KMS-11 (cell line): ENCODE measurements at regions not wholly inside any gene's neighbourhood (a gene's known extent, or its start where the extent isn't known, plus 50 kb on each side); places are given as distances from the start of the nearest gene placed in this dataset.

Source experiments
- H2AFZ ChIP-seq: fragments of 200-600 bp; sonication (generic); 2 replicates; pipeline ENCODE4 v1.6.1; 2016; ENCODE audit warnings: antibody characterized with exemption, mixed run types, low read depth
- H3K27ac ChIP-seq: fragments of 200-600 bp; sonication (generic); 2 replicates; pipeline ENCODE4 v1.6.1; 2016; ENCODE audit warnings: mild to moderate bottlenecking, mixed run types
- H3K27me3 ChIP-seq: fragments of 200-600 bp; sonication (generic); 2 replicates; pipeline ENCODE4 v1.6.1; 2017; ENCODE audit warnings: mild to moderate bottlenecking, low read depth, mixed run types, moderate library complexity; ENCODE audit not compliant: insufficient read depth
- H3K36me3 ChIP-seq: fragments of 200-600 bp; sonication (generic); 2 replicates; pipeline ENCODE4 v1.6.1; 2017; ENCODE audit warnings: mild to moderate bottlenecking, mixed run types; ENCODE audit not compliant: insufficient read depth
- H3K4me1 ChIP-seq: fragments of 200-600 bp; sonication (generic); 2 replicates; pipeline ENCODE4 v1.6.1; 2016; ENCODE audit warnings: mild to moderate bottlenecking, low read depth, mixed run types; ENCODE audit not compliant: poor library complexity, severe bottlenecking
- H3K4me2 ChIP-seq: fragments of 200-600 bp; sonication (generic); 2 replicates; pipeline ENCODE4 v1.7.0; 2016; ENCODE audit warnings: mild to moderate bottlenecking, mixed run types
- H3K4me3 ChIP-seq: fragments of 200-600 bp; sonication (generic); IDR thresholded peaks from 2 replicates; pipeline ENCODE4 v1.6.1; 2017; ENCODE audit warnings: low read depth, low read length, mixed read lengths; ENCODE audit not compliant: insufficient read depth
- H3K79me2 ChIP-seq: fragments of 200-600 bp; sonication (generic); 2 replicates; pipeline ENCODE4 v1.6.1; 2016; ENCODE audit warnings: low read depth, mixed run types; ENCODE audit not compliant: insufficient read depth
- H3K9ac ChIP-seq: fragments of 200-600 bp; sonication (generic); 2 replicates; pipeline ENCODE4 v1.6.1; 2016; ENCODE audit warnings: mild to moderate bottlenecking, mixed run types
- H4K20me1 ChIP-seq: fragments of 200-600 bp; sonication (generic); 2 replicates; pipeline ENCODE4 v1.6.1; 2016; ENCODE audit warnings: mild to moderate bottlenecking, mixed run types; ENCODE audit not compliant: insufficient read depth
- CTCF ChIP-seq: fragments of 200-600 bp; sonication (generic); conservative IDR thresholded peaks from 2 replicates; pipeline ENCODE4 v1.6.1; 2017; ENCODE audit warnings: low read depth, mild to moderate bottlenecking, antibody characterized with exemption, low read length, moderate library complexity, mixed read lengths

GRCh38 chr15:77821188-77821958 lies 188.7 kb upstream of the LINGO1 start:
- no peaks in the 10 kb centered on the region for H4K20me1 ChIP-seq
- no peak overlapping the region for H3K9ac ChIP-seq
- H3K27ac ChIP-seq: no peak overlapping the region
- no peak overlapping the region for H2AFZ ChIP-seq
- TF ChIP-seq CTCF: peak; percentile 54
- peaks cover 41% of the 10 kb centered on the region; the same call in 1 of the 2 replicates for H3K27me3 ChIP-seq
- no peaks in the 10 kb centered on the region for H3K79me2 ChIP-seq
- H3K4me1 ChIP-seq: no peaks in the 10 kb centered on the region
- no peaks in the 10 kb centered on the region for H3K36me3 ChIP-seq
- no peak overlapping the region for H3K4me2 ChIP-seq
- no peak overlapping the region for H3K4me3 ChIP-seq

- Histone ChIP-seq H3K4me2 (no peak overlapping the region), H3K79me2 (no peaks in the 10 kb centered on the region), H3K4me1 (no peaks in the 10 kb centered on the region), H3K27me3 (peaks cover 47% of the 10 kb centered on the region; the same call in 1 of the 2 replicates), H3K4me3 (no peak overlapping the region), H3K9ac (no peak overlapping the region), H3K36me3 (no peaks in the 10 kb centered on the region), H4K20me1 (no peaks in the 10 kb centered on the region), H3K27ac (no peak overlapping the region), H2AFZ (no peak overlapping the region)
- TF ChIP-seq CTCF: no peak
These were observed 187.4 kb upstream of the LINGO1 start for GRCh38 chr15:77819851-77820728.

- H3K4me1 ChIP-seq: no peaks in the 10 kb centered on the region
- no peak overlapping the region for H3K4me3 ChIP-seq
- H3K36me3 ChIP-seq: no peaks in the 10 kb centered on the region
- no peak overlapping the region for H3K9ac ChIP-seq
- no peaks in the 10 kb centered on the region for H4K20me1 ChIP-seq
- TF ChIP-seq CTCF: no peak
- H3K79me2 ChIP-seq: no peaks in the 10 kb centered on the region
- H3K4me2 ChIP-seq: no peak overlapping the region
- H3K27me3 ChIP-seq: peaks cover 52% of the 10 kb centered on the region; the same call in 1 of the 2 replicates
- H2AFZ ChIP-seq: no peak overlapping the region
- no peak overlapping the region for H3K27ac ChIP-seq
These were observed 186.5 kb upstream of the LINGO1 start for GRCh38 chr15:77819048-77819850.

GRCh38 chr15:77818484-77819047 lies 185.9 kb upstream of the LINGO1 start:
- no peaks in the 10 kb centered on the region for H3K36me3 ChIP-seq
- no peaks in the 10 kb centered on the region for H3K79me2 ChIP-seq
- no peak overlapping the region for H3K27ac ChIP-seq
- no peak for TF ChIP-seq CTCF
- no peak overlapping the region for H3K9ac ChIP-seq
- H2AFZ ChIP-seq: no peak overlapping the region
- H3K27me3 ChIP-seq: peaks cover 55% of the 10 kb centered on the region; the same call in 1 of the 2 replicates
- no peaks in the 10 kb centered on the region for H4K20me1 ChIP-seq
- no peak overlapping the region for H3K4me2 ChIP-seq
- H3K4me1 ChIP-seq: no peaks in the 10 kb centered on the region
- H3K4me3 ChIP-seq: no peak overlapping the region
